AG04450 (cell line): ENCODE measurements at regions not wholly inside any gene's neighbourhood (a gene's known extent, or its start where the extent isn't known, plus 50 kb on each side); places are given as distances from the start of the nearest gene placed in this dataset.

Experiments used
- CTCF ChIA-PET: fragments of 300-600, 350-600 bp; formaldehyde crosslinking; extraction: SDS; loops from one replicate; lab custom pipeline; 2022; ENCODE audit warnings: antibody characterized with exemption, inconsistent platforms; lab: Charles Lee
- POLR2A ChIA-PET: fragments of 350-600 bp; formaldehyde crosslinking; extraction: SDS; loops from one replicate; lab custom pipeline; 2021; ENCODE audit warnings: antibody characterized with exemption, inconsistent platforms; lab: Yijun Ruan, JAX
- DNase-seq: peaks from one replicate; pipeline ENCODE4 v3.0.0-alpha.2; 2011; ENCODE audit warnings: low read depth, low spot score
- H3K27ac ChIP-seq: one replicate; pipeline ENCODE4 v1.5.1; 2012; ENCODE audit warnings: low read depth, low read length, control low read depth
- H3K27me3 ChIP-seq: one replicate; pipeline ENCODE4 v1.6.0; 2012; ENCODE audit warnings: low read length; ENCODE audit not compliant: control insufficient read depth, insufficient read depth
- H3K4me3 ChIP-seq: 2 replicates; pipeline ENCODE4 v1.5.1; 2011; ENCODE audit warnings: mild to moderate bottlenecking, low read depth, low read length, control low read depth
- H3K9me3 ChIP-seq: 2 replicates; pipeline ENCODE4 v1.5.1; 2012; ENCODE audit warnings: low read length; ENCODE audit not compliant: control insufficient read depth, insufficient read depth
- CTCF ChIP-seq: IDR thresholded peaks from 2 replicates; pipeline ENCODE4 v1.5.1; 2011; ENCODE audit warnings: low read depth, low read length, control low read depth, inconsistent platforms

- no peaks in the 10 kb centered on the region for H3K9me3 ChIP-seq
- H3K4me3 ChIP-seq = no peak overlapping the region
- ChIA-PET POLR2A (no interaction called here), CTCF (no interaction called here)
- no peak for DNase-seq
- H3K27ac ChIP-seq = no peak overlapping the region
- peaks cover 4% of the 10 kb centered on the region for H3K27me3 ChIP-seq
- TF ChIP-seq CTCF = no peak
These were observed 118.6 kb upstream of the PARD3 start for GRCh38 chr10:34933676-34934075.

DNA sequence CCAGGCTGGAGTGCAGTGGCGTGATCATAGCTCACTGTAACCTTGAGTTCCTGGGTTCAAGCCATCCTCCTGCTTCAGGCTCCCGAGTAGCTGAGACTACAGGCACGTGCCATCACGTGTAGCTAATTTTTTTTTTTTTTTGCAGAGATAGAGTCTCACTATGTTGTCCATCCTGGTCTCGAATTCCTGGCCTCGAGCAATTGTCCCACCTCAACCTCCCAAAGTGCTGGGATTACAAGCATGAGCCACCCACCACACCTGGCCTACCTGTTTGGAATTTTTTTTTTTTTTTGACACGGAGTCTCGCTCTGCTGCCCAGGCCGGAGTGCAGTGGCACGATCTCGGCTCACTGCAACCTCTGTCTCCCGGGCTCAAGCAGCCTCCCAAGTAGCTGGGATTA, 117.1 kb upstream of the PARD3 start:
- no peak overlapping the region for H3K27ac ChIP-seq
- POLR2A ChIA-PET = interaction anchor here (0.7 kb wide), 1 partner anchor 254 kb away, joined by 3 read pairs; no protein-coding TSS in a partner anchor
- no peaks in the 10 kb centered on the region for H3K9me3 ChIP-seq
- H3K27me3 ChIP-seq = peaks cover 4% of the 10 kb centered on the region
- no peak for TF ChIP-seq CTCF
- H3K4me3 ChIP-seq = no peak overlapping the region
- CTCF ChIA-PET = no interaction called here
- DNase-seq = no peak

- no peak for DNase-seq
- Histone ChIP-seq H3K27me3 (peaks cover 4% of the 10 kb centered on the region), H3K27ac (no peak overlapping the region), H3K9me3 (no peaks in the 10 kb centered on the region), H3K4me3 (no peak overlapping the region)
- CTCF ChIA-PET = no interaction called here
- POLR2A ChIA-PET = no interaction called here
- no peak for TF ChIP-seq CTCF
These were observed 116.1 kb upstream of the PARD3 start for GRCh38 chr10:34931216-34931615.

GRCh38 chr10:34922138-34922537, 107.0 kb upstream of the PARD3 start:
- Histone ChIP-seq H3K27ac (no peak overlapping the region), H3K9me3 (peaks cover 3% of the 10 kb centered on the region), H3K27me3 (peaks cover 9% of the 10 kb centered on the region), H3K4me3 (no peak overlapping the region)
- ChIA-PET CTCF (no interaction called here), POLR2A (no interaction called here)
- no peak for TF ChIP-seq CTCF
- no peak for DNase-seq

DNA sequence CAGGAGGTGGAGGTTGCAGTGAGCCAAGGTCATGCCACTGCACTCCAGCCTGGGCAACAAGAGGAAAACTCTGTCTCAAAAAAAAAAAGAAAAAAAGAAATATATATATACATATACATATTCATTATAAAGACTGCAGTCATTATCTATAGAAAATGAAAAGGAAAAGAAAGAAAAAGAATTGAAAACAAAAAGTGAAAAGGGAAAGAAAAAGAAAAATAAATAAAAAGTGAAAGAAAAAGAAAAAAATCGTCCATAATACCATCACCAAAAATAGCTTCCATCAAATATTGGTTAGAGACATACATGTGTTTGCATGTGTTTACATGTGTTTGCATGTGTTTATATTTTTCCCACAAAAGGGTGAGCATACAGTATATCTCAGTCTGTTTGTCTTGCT, 105.5 kb upstream of the PARD3 start:
- Histone ChIP-seq H3K4me3 (no peak overlapping the region), H3K9me3 (peaks cover 3% of the 10 kb centered on the region), H3K27ac (no peak overlapping the region), H3K27me3 (peaks cover 9% of the 10 kb centered on the region)
- ChIA-PET POLR2A (interaction anchor here (0.7 kb wide), 1 partner anchor 17 kb away, joined by 3 read pairs; no protein-coding TSS in a partner anchor), CTCF (no interaction called here)
- no peak for DNase-seq
- TF ChIP-seq CTCF = no peak
